Osteoblast (primary cell): ENCODE measurements at regions not wholly inside any gene's neighbourhood (a gene's known extent, or its start where the extent isn't known, plus 50 kb on each side); places are given as distances from the start of the nearest gene placed in this dataset.
A peak's percentile ranks its signal among the peaks of the same experiment; 100 is the strongest.

Experiments
- DNase-seq: peaks from one replicate; pipeline ENCODE4 v3.0.0; 2011; ENCODE audit warnings: low spot score, mixed read lengths; ENCODE audit not compliant: insufficient read length; ENCODE audit errors: missing footprints
- H2AFZ ChIP-seq: 2 replicates; pipeline ENCODE4 v1.6.0; 2011; ENCODE audit warnings: mild to moderate bottlenecking, low read length
- H3K27ac ChIP-seq: 2 replicates; pipeline ENCODE4 v1.5.1; 2011; ENCODE audit warnings: mild to moderate bottlenecking, low read depth, low read length, moderate library complexity
- H3K27me3 ChIP-seq: 2 replicates; pipeline ENCODE4 v1.6.0; 2012; ENCODE audit warnings: mild to moderate bottlenecking, control low read depth, inconsistent platforms, low read length, moderate library complexity; ENCODE audit not compliant: insufficient read depth
- H3K36me3 ChIP-seq: 2 replicates; pipeline ENCODE4 v1.5.1; 2011; ENCODE audit warnings: mild to moderate bottlenecking, low read length, control low read depth, moderate library complexity; ENCODE audit not compliant: insufficient read depth
- H3K4me1 ChIP-seq: 2 replicates; pipeline ENCODE4 v1.5.1; 2011; ENCODE audit warnings: mild to moderate bottlenecking, low read length, control low read depth, moderate library complexity; ENCODE audit not compliant: insufficient read depth
- H3K4me2 ChIP-seq: 2 replicates; pipeline ENCODE4 v1.6.0; 2011; ENCODE audit warnings: mild to moderate bottlenecking, low read length; ENCODE audit not compliant: insufficient read depth
- H3K4me3 ChIP-seq: fragments of 200-600 bp; sonication (generic); 3 replicates; pipeline ENCODE4 v1.5.1; 2012; ENCODE audit warnings: mild to moderate bottlenecking, low read length, inconsistent platforms; ENCODE audit not compliant: insufficient read depth
- H3K79me2 ChIP-seq: 2 replicates; pipeline ENCODE4 v1.6.0; 2012; ENCODE audit warnings: mild to moderate bottlenecking, low read length, control low read depth, inconsistent platforms; ENCODE audit not compliant: insufficient read depth
- H3K9me3 ChIP-seq: 2 replicates; pipeline ENCODE4 v1.5.1; 2011; ENCODE audit warnings: low read depth, low read length, control low read depth
- H4K20me1 ChIP-seq: 2 replicates; pipeline ENCODE4 v1.6.0; 2012; ENCODE audit warnings: mild to moderate bottlenecking, low read length, control low read depth; ENCODE audit not compliant: insufficient read depth
- CTCF ChIP-seq: IDR thresholded peaks from 2 replicates; pipeline ENCODE4 v1.5.1; 2011; ENCODE audit warnings: mild to moderate bottlenecking, low read depth, low read length, moderate library complexity; ENCODE audit errors: extremely low read depth

GRCh38 chr5:106401561-106401960, 1269.2 kb downstream of the EFNA5 start:
- Histone ChIP-seq H3K4me3 (no peak overlapping the region), H2AFZ (no peak overlapping the region), H3K4me1 (peaks cover 21% of the 10 kb centered on the region), H3K9me3 (no peaks in the 10 kb centered on the region), H4K20me1 (no peaks in the 10 kb centered on the region), H3K4me2 (no peak overlapping the region), H3K36me3 (no peaks in the 10 kb centered on the region), H3K79me2 (no peaks in the 10 kb centered on the region), H3K27me3 (no peaks in the 10 kb centered on the region), H3K27ac (no peak overlapping the region)
- no peak for DNase-seq
- TF ChIP-seq CTCF = no peak

- DNase-seq = peak; percentile 19
- Histone ChIP-seq H3K27ac (peak overlapping the region; percentile 37), H3K4me2 (no peak overlapping the region)
Observed at GRCh38 chr5:106399391-106399790, 1271.3 kb downstream of the EFNA5 start.

GRCh38 chr5:106397700-106398099, 1273.0 kb downstream of the EFNA5 start:
- Histone ChIP-seq H3K4me1 (peaks cover 21% of the 10 kb centered on the region), H3K9me3 (no peaks in the 10 kb centered on the region), H2AFZ (peak overlapping the region; percentile 67), H4K20me1 (no peaks in the 10 kb centered on the region), H3K79me2 (no peaks in the 10 kb centered on the region), H3K27me3 (no peaks in the 10 kb centered on the region), H3K36me3 (no peaks in the 10 kb centered on the region), H3K4me3 (no peak overlapping the region), H3K4me2 (peak overlapping the region; percentile 9), H3K27ac (peak overlapping the region; percentile 87)
- TF ChIP-seq CTCF = no peak
- DNase-seq = peak; percentile 89

More at GRCh38 chr5:106399391-106399790, 1271.3 kb downstream of the EFNA5 start:
- Histone ChIP-seq H3K27me3 (no peaks in the 10 kb centered on the region), H4K20me1 (no peaks in the 10 kb centered on the region), H3K36me3 (no peaks in the 10 kb centered on the region), H3K4me1 (peaks cover 21% of the 10 kb centered on the region), H3K4me3 (no peak overlapping the region), H2AFZ (no peak overlapping the region), H3K9me3 (no peaks in the 10 kb centered on the region), H3K79me2 (no peaks in the 10 kb centered on the region)
- no peak for TF ChIP-seq CTCF

GRCh38 chr5:106393276-106393675, 1277.5 kb downstream of the EFNA5 start:
- Histone ChIP-seq H3K27me3 (no peaks in the 10 kb centered on the region), H3K9me3 (no peaks in the 10 kb centered on the region), H3K27ac (no peak overlapping the region), H3K4me2 (no peak overlapping the region), H2AFZ (no peak overlapping the region), H3K36me3 (no peaks in the 10 kb centered on the region), H3K4me3 (no peak overlapping the region), H3K79me2 (no peaks in the 10 kb centered on the region), H4K20me1 (no peaks in the 10 kb centered on the region), H3K4me1 (peaks cover 11% of the 10 kb centered on the region)
- no peak for DNase-seq
- TF ChIP-seq CTCF = no peak
